ENCODE measurements at regions not wholly inside any gene's neighbourhood (a gene's known extent, or its start where the extent isn't known, plus 50 kb on each side); places are given as distances from the start of the nearest gene placed in this dataset.

GRCh38 chr7:124085179-124085578 lies 52.3 kb upstream of the TMEM229A start:
- Histone ChIP-seq H2AFZ (ENCODE audit: low read depth, low read length) (no peak overlapping the region), H3K9me1 (ENCODE audit: control insufficient read depth, insufficient read depth, low read length) (no peaks in the 10 kb centered on the region), H3K9ac (ENCODE audit: insufficient read depth in 1 of 2, low read depth in 2 of 2, low read length in 2 of 2) (no peak overlapping the region), H3K4me1 (replicated peaks in 1 of 2; ENCODE audit: control insufficient read depth in 2 of 2, insufficient read depth in 2 of 2, low read length in 2 of 2) (no peaks in the 10 kb centered on the region), H3K4me2 (ENCODE audit: insufficient read depth, low read length) (no peak overlapping the region), H3K27me3 (ENCODE audit: control insufficient read depth in 2 of 2, insufficient read depth in 2 of 2, low read length in 2 of 2) (no peaks in the 10 kb centered on the region), H3K27ac (ENCODE audit: extremely low read depth, low read depth, low read length) (no peak overlapping the region), H3K9me3 (replicated peaks; ENCODE audit: control insufficient read depth, insufficient read depth, low read depth, low read length) (peaks cover 3% of the 10 kb centered on the region; the same call in 1 of the 2 replicates), H3K36me3 (ENCODE audit: control insufficient read depth, insufficient read depth, low read length) (no peaks in the 10 kb centered on the region), H3K79me2 (ENCODE audit: control insufficient read depth, insufficient read depth, low read length) (no peaks in the 10 kb centered on the region), H3K4me3 (no peak overlapping the region), H4K20me1 (replicated peaks; ENCODE audit: control insufficient read depth, insufficient read depth, low read length) (no peaks in the 10 kb centered on the region)
- FAIRE-seq (no peak), ATAC-seq (no peak), DNase-seq (ENCODE audit: extremely low read depth in 1 of 4, low spot score in 3 of 4) (no peak)
- TF ChIP-seq NRF1 (conservative IDR thresholded peaks at IDR 0.05 in 1 of 2, IDR thresholded peaks at IDR 0.05 in 1 of 2) (no peak), TFAM (CRISPR knock-in tag; conservative IDR thresholded peaks at IDR 0.05) (no peak), TEAD4 (IDR thresholded peaks at IDR 0.05; ENCODE audit: low read length) (no peak), TEAD4 (CRISPR knock-in tag; IDR thresholded peaks at IDR 0.05; ENCODE audit: borderline replicate concordance) (no peak), MTA2 (IDR thresholded peaks at IDR 0.05; ENCODE audit: low read depth) (no peak), SMAD3 (CRISPR knock-in tag; conservative IDR thresholded peaks at IDR 0.05) (no peak), CREBBP (IDR thresholded peaks at IDR 0.05; ENCODE audit: low read depth, low read length) (no peak), PYGO2 (tag; IDR thresholded peaks at IDR 0.05) (no peak), ZFPM2 (CRISPR knock-in tag; IDR thresholded peaks at IDR 0.05) (no peak), LCOR (CRISPR knock-in tag; IDR thresholded peaks at IDR 0.05) (no peak)
- TF ChIP-seq, protein P1, sequence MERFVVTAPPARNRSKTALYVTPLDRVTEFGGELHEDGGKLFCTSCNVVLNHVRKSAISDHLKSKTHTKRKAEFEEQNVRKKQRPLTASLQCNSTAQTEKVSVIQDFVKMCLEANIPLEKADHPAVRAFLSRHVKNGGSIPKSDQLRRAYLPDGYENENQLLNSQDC (CRISPR knock-in tag; IDR thresholded peaks at IDR 0.05): no peak
- TF ChIP-seq, protein P2, sequence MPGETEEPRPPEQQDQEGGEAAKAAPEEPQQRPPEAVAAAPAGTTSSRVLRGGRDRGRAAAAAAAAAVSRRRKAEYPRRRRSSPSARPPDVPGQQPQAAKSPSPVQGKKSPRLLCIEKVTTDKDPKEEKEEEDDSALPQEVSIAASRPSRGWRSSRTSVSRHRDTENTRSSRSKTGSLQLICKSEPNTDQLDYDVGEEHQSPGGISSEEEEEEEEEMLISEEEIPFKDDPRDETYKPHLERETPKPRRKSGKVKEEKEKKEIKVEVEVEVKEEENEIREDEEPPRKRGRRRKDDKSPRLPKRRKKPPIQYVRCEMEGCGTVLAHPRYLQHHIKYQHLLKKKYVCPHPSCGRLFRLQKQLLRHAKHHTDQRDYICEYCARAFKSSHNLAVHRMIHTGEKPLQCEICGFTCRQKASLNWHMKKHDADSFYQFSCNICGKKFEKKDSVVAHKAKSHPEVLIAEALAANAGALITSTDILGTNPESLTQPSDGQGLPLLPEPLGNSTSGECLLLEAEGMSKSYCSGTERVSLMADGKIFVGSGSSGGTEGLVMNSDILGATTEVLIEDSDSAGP (CRISPR knock-in tag; IDR thresholded peaks at IDR 0.05): no peak
- TF ChIP-seq, protein P3, sequence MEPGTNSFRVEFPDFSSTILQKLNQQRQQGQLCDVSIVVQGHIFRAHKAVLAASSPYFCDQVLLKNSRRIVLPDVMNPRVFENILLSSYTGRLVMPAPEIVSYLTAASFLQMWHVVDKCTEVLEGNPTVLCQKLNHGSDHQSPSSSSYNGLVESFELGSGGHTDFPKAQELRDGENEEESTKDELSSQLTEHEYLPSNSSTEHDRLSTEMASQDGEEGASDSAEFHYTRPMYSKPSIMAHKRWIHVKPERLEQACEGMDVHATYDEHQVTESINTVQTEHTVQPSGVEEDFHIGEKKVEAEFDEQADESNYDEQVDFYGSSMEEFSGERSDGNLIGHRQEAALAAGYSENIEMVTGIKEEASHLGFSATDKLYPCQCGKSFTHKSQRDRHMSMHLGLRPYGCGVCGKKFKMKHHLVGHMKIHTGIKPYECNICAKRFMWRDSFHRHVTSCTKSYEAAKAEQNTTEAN (CRISPR knock-in tag; IDR thresholded peaks at IDR 0.05): no peak
- intact Hi-C loops (cut with micrococcal nuclease) (no loop called here), in situ Hi-C loops (cut with MboI) (no loop called here)
- ChIA-PET CTCF (ENCODE audit: low intra/inter-chr PET ratio) (no interaction called here), POLR2A (no interaction called here)
- WGBS (ENCODE audit: insufficient coverage, low coverage, missing lambda C conversion rate): 1% methylated on average over 4 of the region's 4 CpGs
- BruUV-seq (replicated peaks): no TSS peak

Measured in K562 (cell line).